DMS 273 (cell line): ENCODE measurements at regions not wholly inside any gene's neighbourhood (a gene's known extent, or its start where the extent isn't known, plus 50 kb on each side); places are given as distances from the start of the nearest gene placed in this dataset.

ENCODE experiments used
- DNase-seq: peaks from one replicate; lab custom pipeline; 2025; ENCODE audit not compliant: unreplicated experiment; lab: John Stamatoyannopoulos, UW

GRCh38 chr22:47240116-47240515 is 477.7 kb downstream of the TBC1D22A start:
- no peak for DNase-seq

GRCh38 chr22:47239474-47239860 is 477.0 kb downstream of the TBC1D22A start:
- DNase-seq = no peak

GRCh38 chr22:47238690-47239473 is 476.4 kb downstream of the TBC1D22A start:
- no peak for DNase-seq

DNA sequence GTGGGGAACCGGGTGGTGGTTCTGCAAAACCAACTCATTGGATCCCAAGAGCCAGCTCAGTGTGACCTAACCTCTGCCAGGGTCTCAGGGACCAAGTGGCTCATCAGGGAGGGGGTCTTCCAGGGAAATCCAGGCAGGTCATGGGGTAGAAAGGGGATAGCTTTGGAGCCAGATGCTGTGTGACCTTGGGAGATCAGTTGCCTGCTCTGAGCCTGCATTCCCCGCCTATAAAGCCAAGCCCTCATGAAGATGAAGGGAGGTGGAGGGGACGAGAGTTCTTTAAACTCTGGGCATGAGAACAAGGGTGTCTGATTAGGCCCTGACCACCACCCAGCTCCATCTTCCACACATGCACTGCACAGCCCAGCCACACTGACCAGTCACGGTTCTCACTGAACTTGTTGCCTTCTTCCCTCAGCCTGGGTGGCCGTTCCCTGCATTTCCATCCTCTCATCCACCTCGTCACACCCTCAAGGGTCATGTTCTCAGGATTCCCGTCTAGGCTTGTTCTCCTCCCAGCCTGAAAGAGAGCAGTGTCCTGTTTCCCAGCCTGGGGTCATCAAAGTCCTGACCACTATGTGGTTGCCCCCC is 475.5 kb downstream of the TBC1D22A start:
- no peak for DNase-seq

GRCh38 chr22:47236718-47237117 is 474.3 kb downstream of the TBC1D22A start:
- DNase-seq = no peak

DNA sequence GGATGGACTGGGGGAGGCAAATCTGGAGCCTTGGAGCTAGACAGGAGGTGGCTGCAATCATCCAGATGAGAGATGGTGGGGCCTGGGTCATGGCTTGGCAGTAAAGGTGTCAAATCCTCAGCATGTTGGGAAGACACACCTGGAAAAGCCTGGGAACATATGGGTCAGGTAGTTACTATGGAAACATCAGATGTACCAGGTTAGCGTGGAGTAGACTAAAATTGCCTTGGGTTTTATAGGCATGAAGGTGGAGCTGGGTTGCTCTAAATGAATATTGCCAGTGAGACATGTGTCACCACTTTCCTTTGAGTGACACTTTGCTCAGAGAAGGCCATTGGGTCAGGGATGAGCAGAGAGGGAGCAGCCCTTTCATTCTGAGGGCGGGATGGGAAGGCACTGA is 473.7 kb downstream of the TBC1D22A start:
- DNase-seq = no peak

GRCh38 chr22:47233316-47234243 is 471.1 kb downstream of the TBC1D22A start:
- DNase-seq = no peak

GRCh38 chr22:47232753-47233152 is 470.3 kb downstream of the TBC1D22A start:
- DNase-seq = no peak

- no peak for DNase-seq
Measured at GRCh38 chr22:47232197-47232596, 469.7 kb downstream of the TBC1D22A start.

- DNase-seq = no peak
Measured at GRCh38 chr22:47231759-47232158, 469.3 kb downstream of the TBC1D22A start.

DNA sequence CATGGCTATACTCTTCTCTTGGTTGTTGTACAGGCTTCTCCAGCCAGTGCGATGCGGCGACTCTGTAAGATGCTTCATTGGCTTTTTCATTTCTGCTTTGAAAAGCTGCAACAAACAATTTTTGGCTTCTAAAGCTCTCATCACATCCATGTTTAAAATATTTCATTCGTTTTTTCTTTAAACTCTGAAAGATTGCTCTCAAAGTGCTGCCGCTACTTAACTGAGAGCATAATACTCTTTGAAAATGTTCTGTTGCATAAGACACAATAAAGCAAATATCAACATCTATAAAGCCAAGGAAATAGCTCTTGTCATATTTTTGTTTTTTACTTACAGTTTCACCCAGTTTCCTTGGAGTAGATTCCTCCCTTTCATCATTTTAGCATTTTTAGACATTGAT is 468.3 kb downstream of the TBC1D22A start:
- DNase-seq = no peak

GRCh38 chr22:47230251-47230650 is 467.8 kb downstream of the TBC1D22A start:
- no peak for DNase-seq

- no peak for DNase-seq
Measured at GRCh38 chr22:47228767-47229166, 466.3 kb downstream of the TBC1D22A start.

- DNase-seq = no peak
Measured at GRCh38 chr22:47225931-47226633, 463.6 kb downstream of the TBC1D22A start.

- DNase-seq = no peak
Measured at GRCh38 chr22:47225080-47225930, 462.9 kb downstream of the TBC1D22A start.
